AG04450 (cell line): ENCODE measurements at regions not wholly inside any gene's neighbourhood (a gene's known extent, or its start where the extent isn't known, plus 50 kb on each side); places are given as distances from the start of the nearest gene placed in this dataset.

ENCODE experiments used
- CTCF ChIA-PET: fragments of 300-600, 350-600 bp; formaldehyde crosslinking; extraction: SDS; loops from one replicate; lab custom pipeline; 2022; ENCODE audit warnings: antibody characterized with exemption, inconsistent platforms; lab: Charles Lee
- POLR2A ChIA-PET: fragments of 350-600 bp; formaldehyde crosslinking; extraction: SDS; loops from one replicate; lab custom pipeline; 2021; ENCODE audit warnings: antibody characterized with exemption, inconsistent platforms; lab: Yijun Ruan, JAX
- DNase-seq: peaks from one replicate; pipeline ENCODE4 v3.0.0-alpha.2; 2011; ENCODE audit warnings: low read depth, low spot score
- H3K27ac ChIP-seq: one replicate; pipeline ENCODE4 v1.5.1; 2012; ENCODE audit warnings: low read depth, low read length, control low read depth
- H3K27me3 ChIP-seq: one replicate; pipeline ENCODE4 v1.6.0; 2012; ENCODE audit warnings: low read length; ENCODE audit not compliant: control insufficient read depth, insufficient read depth
- H3K4me3 ChIP-seq: 2 replicates; pipeline ENCODE4 v1.5.1; 2011; ENCODE audit warnings: mild to moderate bottlenecking, low read depth, low read length, control low read depth
- H3K9me3 ChIP-seq: 2 replicates; pipeline ENCODE4 v1.5.1; 2012; ENCODE audit warnings: low read length; ENCODE audit not compliant: control insufficient read depth, insufficient read depth
- CTCF ChIP-seq: IDR thresholded peaks from 2 replicates; pipeline ENCODE4 v1.5.1; 2011; ENCODE audit warnings: low read depth, low read length, control low read depth, inconsistent platforms

GRCh38 chr5:175305251-175305650 lies 138.7 kb downstream of the DRD1 start:
- Histone ChIP-seq H3K27me3 (no peaks in the 10 kb centered on the region), H3K4me3 (no peak overlapping the region), H3K9me3 (no peaks in the 10 kb centered on the region), H3K27ac (no peak overlapping the region)
- POLR2A ChIA-PET = no interaction called here
- CTCF ChIA-PET = no interaction called here
- TF ChIP-seq CTCF = no peak
- DNase-seq = no peak

GRCh38 chr5:175290379-175290778 lies 153.6 kb downstream of the DRD1 start:
- Histone ChIP-seq H3K27me3 (peaks cover 4% of the 10 kb centered on the region), H3K4me3 (no peak overlapping the region), H3K9me3 (no peaks in the 10 kb centered on the region), H3K27ac (no peak overlapping the region)
- ChIA-PET POLR2A (interaction anchor here (0.7 kb wide), 1 partner anchor 76 kb away, joined by 10 read pairs; no protein-coding TSS in a partner anchor), CTCF (interaction anchor here (0.7 kb wide), 1 partner anchor 155 kb away, joined by 3 read pairs; no protein-coding TSS in a partner anchor)
- no peak for TF ChIP-seq CTCF
- no peak for DNase-seq

- TF ChIP-seq CTCF = no peak
- Histone ChIP-seq H3K27ac (no peak overlapping the region), H3K9me3 (no peaks in the 10 kb centered on the region), H3K27me3 (peaks cover 2% of the 10 kb centered on the region), H3K4me3 (no peak overlapping the region)
- ChIA-PET POLR2A (no interaction called here), CTCF (no interaction called here)
- DNase-seq = no peak
Measured at GRCh38 chr5:175288048-175288621, 155.8 kb downstream of the DRD1 start.

GRCh38 chr5:175286981-175287380 lies 157.0 kb downstream of the DRD1 start:
- POLR2A ChIA-PET = no interaction called here
- no peaks in the 10 kb centered on the region for H3K9me3 ChIP-seq
- peaks cover 2% of the 10 kb centered on the region for H3K27me3 ChIP-seq
- H3K4me3 ChIP-seq = no peak overlapping the region
- DNase-seq = no peak
- no peak for TF ChIP-seq CTCF
- CTCF ChIA-PET = no interaction called here
- no peak overlapping the region for H3K27ac ChIP-seq

GRCh38 chr5:175285261-175285660 lies 158.7 kb downstream of the DRD1 start:
- DNase-seq = no peak
- Histone ChIP-seq H3K4me3 (no peak overlapping the region), H3K27me3 (no peaks in the 10 kb centered on the region), H3K9me3 (no peaks in the 10 kb centered on the region), H3K27ac (no peak overlapping the region)
- ChIA-PET POLR2A (no interaction called here), CTCF (no interaction called here)
- no peak for TF ChIP-seq CTCF
